CD4-positive, alpha-beta T cell treated with Interleukin-6 for 4 hours (primary cell): ENCODE measurements at regions not wholly inside any gene's neighbourhood (a gene's known extent, or its start where the extent isn't known, plus 50 kb on each side); places are given as distances from the start of the nearest gene placed in this dataset.

ENCODE experiments used
- DNase-seq: peaks from one replicate; pipeline ENCODE4 v3.0.0-alpha.2; 2020; ENCODE audit warnings: mixed read lengths

GRCh38 chr10:128473396-128473795 is 347.2 kb upstream of the MKI67 start:
- no peak for DNase-seq

- DNase-seq, result no peak
Observed at GRCh38 chr10:128473911-128474310, 347.7 kb upstream of the MKI67 start.

- DNase-seq, result no peak
Observed at GRCh38 chr10:128474571-128474970, 348.3 kb upstream of the MKI67 start.

GRCh38 chr10:128475686-128476367 is 349.6 kb upstream of the MKI67 start:
- DNase-seq, result no peak

GRCh38 chr10:128476368-128476725 is 350.1 kb upstream of the MKI67 start:
- DNase-seq, result no peak

- no peak for DNase-seq
Observed at GRCh38 chr10:128476845-128477244, 350.6 kb upstream of the MKI67 start.

GRCh38 chr10:128480601-128481000 is 354.4 kb upstream of the MKI67 start:
- no peak for DNase-seq

- no peak for DNase-seq
Observed at GRCh38 chr10:128481152-128481840, 355.1 kb upstream of the MKI67 start.

- no peak for DNase-seq
Observed at GRCh38 chr10:128482052-128482451, 355.8 kb upstream of the MKI67 start.

GRCh38 chr10:128483216-128483615 is 357.0 kb upstream of the MKI67 start:
- DNase-seq, result no peak

- no peak for DNase-seq
Observed at GRCh38 chr10:128484041-128484440, 357.8 kb upstream of the MKI67 start.

- no peak for DNase-seq
Observed at GRCh38 chr10:128485701-128486235, 359.5 kb upstream of the MKI67 start.

- no peak for DNase-seq
Observed at GRCh38 chr10:128487517-128487916, 361.3 kb upstream of the MKI67 start.

GRCh38 chr10:128489324-128490247 is 363.4 kb upstream of the MKI67 start:
- DNase-seq, result no peak

GRCh38 chr10:128491686-128492085 is 365.5 kb upstream of the MKI67 start:
- DNase-seq, result no peak

- no peak for DNase-seq
Observed at GRCh38 chr10:128493811-128494210, 367.6 kb upstream of the MKI67 start.

GRCh38 chr10:128494665-128495064 is 368.4 kb upstream of the MKI67 start:
- DNase-seq, result no peak

GRCh38 chr10:128497660-128498377 is 371.6 kb upstream of the MKI67 start:
- no peak for DNase-seq

GRCh38 chr10:128498378-128498730 is 372.1 kb upstream of the MKI67 start:
- no peak for DNase-seq

- no peak for DNase-seq
Observed at GRCh38 chr10:128498746-128499145, 372.5 kb upstream of the MKI67 start.

GRCh38 chr10:128499486-128499885 is 373.3 kb upstream of the MKI67 start:
- DNase-seq, result no peak

- no peak for DNase-seq
Observed at GRCh38 chr10:128499956-128500355, 373.7 kb upstream of the MKI67 start.

GRCh38 chr10:128500642-128501041 is 374.4 kb upstream of the MKI67 start:
- no peak for DNase-seq
